ENCODE measurements at regions not wholly inside any gene's neighbourhood (a gene's known extent, or its start where the extent isn't known, plus 50 kb on each side); places are given as distances from the start of the nearest gene placed in this dataset.

GRCh38 chr5:143758750-143759149 lies 53.2 kb upstream of the HMHB1 start:
- TF ChIP-seq TARDBP (IDR thresholded peaks at IDR 0.05) = no peak
- TF ChIP-seq SP1 (IDR thresholded peaks at IDR 0.05) = no peak
- no peak for TF ChIP-seq HDGF (IDR thresholded peaks at IDR 0.05; ENCODE audit: borderline replicate concordance)
- no peak for TF ChIP-seq FOXA1 (IDR thresholded peaks at IDR 0.05)
- TF ChIP-seq L3MBTL2 (conservative IDR thresholded peaks at IDR 0.05) = no peak
- TF ChIP-seq ZNF384 (IDR thresholded peaks at IDR 0.05) = no peak
- no peak for TF ChIP-seq PKNOX1 (IDR thresholded peaks at IDR 0.05)
- TF ChIP-seq BHLHE40 (IDR thresholded peaks at IDR 0.05; ENCODE audit: borderline replicate concordance) = no peak
